OCI-LY3 (cell line): ENCODE measurements at regions not wholly inside any gene's neighbourhood (a gene's known extent, or its start where the extent isn't known, plus 50 kb on each side); places are given as distances from the start of the nearest gene placed in this dataset.

Experiments
- H2AFZ ChIP-seq: fragments of 200-600, 300-600 bp; shearing (Covaris generic); 2 replicates; pipeline ENCODE4 v1.6.0; 2014; ENCODE audit warnings: antibody characterized with exemption, low read depth, low read length
- H3K27ac ChIP-seq: fragments of 200-600, 300-600 bp; sonication (generic); 2 replicates; pipeline ENCODE4 v1.5.1; 2014; ENCODE audit warnings: mild to moderate bottlenecking, low read length, moderate library complexity, mixed read lengths
- H3K27me3 ChIP-seq: fragments of 200-600, 300-600 bp; sonication (generic); 2 replicates; pipeline ENCODE4 v1.6.1; 2014; ENCODE audit warnings: low read depth, low read length, mixed read lengths
- H3K36me3 ChIP-seq: fragments of 200-600, 300-600 bp; sonication (generic); replicated peaks from 2 replicates; pipeline ENCODE3; 2014; ENCODE audit warnings: low read depth, low read length, mixed read lengths
- H3K4me1 ChIP-seq: fragments of 300-600, 200-600 bp; sonication (generic); 2 replicates; pipeline ENCODE4 v1.6.1; 2014; ENCODE audit warnings: low read length, mixed read lengths
- H3K4me2 ChIP-seq: fragments of 200-600, 300-600 bp; sonication (generic); 2 replicates; pipeline ENCODE4 v1.6.1; 2014; ENCODE audit warnings: low read length, mixed read lengths
- H3K4me3 ChIP-seq: fragments of 300-600, 200-600 bp; sonication (generic); 2 replicates; pipeline ENCODE4 v1.5.1; 2014; ENCODE audit warnings: antibody characterized with exemption, mild to moderate bottlenecking, low read length, moderate library complexity
- H3K79me2 ChIP-seq: fragments of 300-600, 200-600 bp; shearing (Covaris generic); 2 replicates; pipeline ENCODE4 v1.6.1; 2014; ENCODE audit warnings: mild to moderate bottlenecking, low read length, mixed read lengths
- H3K9ac ChIP-seq: fragments of 300-600, 200-600 bp; shearing (Covaris generic); 2 replicates; pipeline ENCODE4 v1.6.0; 2014; ENCODE audit warnings: mild to moderate bottlenecking, low read length, moderate library complexity
- H3K9me3 ChIP-seq: fragments of 200-600, 300-600 bp; shearing (Covaris generic); 2 replicates; pipeline ENCODE4 v1.6.1; 2014; ENCODE audit warnings: low read length, mixed read lengths; ENCODE audit not compliant: insufficient read depth
- H4K20me1 ChIP-seq: fragments of 200-600, 300-600 bp; sonication (generic); 2 replicates; pipeline ENCODE4 v1.6.1; 2016; ENCODE audit warnings: low read length, mixed read lengths; ENCODE audit not compliant: insufficient read depth
- CTCF ChIP-seq: fragments of 200-600, 300-600 bp; sonication (generic); IDR thresholded peaks from 2 replicates; pipeline ENCODE4 v1.5.1; 2014; ENCODE audit warnings: antibody characterized with exemption, low read length, low read depth
- EZH2phosphoT487 ChIP-seq: fragments of 200-600 bp; shearing (Covaris generic); IDR thresholded peaks from 2 replicates; pipeline ENCODE4 v1.6.1; 2018; ENCODE audit warnings: antibody characterized with exemption, mixed run types, low read depth

GRCh38 chr6:150525300-150525699 is 74.4 kb upstream of the PLEKHG1 start:
- peaks cover 8% of the 10 kb centered on the region; the same call in 1 of the 2 replicates for H3K4me1 ChIP-seq
- no peak overlapping the region for H3K4me3 ChIP-seq
- H3K27me3 ChIP-seq: no peaks in the 10 kb centered on the region
- no peaks in the 10 kb centered on the region for H4K20me1 ChIP-seq
- H3K9me3 ChIP-seq: no peaks in the 10 kb centered on the region
- no peaks in the 10 kb centered on the region for H3K36me3 ChIP-seq
- TF ChIP-seq EZH2phosphoT487: no peak
- no peak for TF ChIP-seq CTCF
- no peak overlapping the region for H3K9ac ChIP-seq
- H2AFZ ChIP-seq: no peak overlapping the region
- H3K4me2 ChIP-seq: no peak overlapping the region
- H3K79me2 ChIP-seq: no peaks in the 10 kb centered on the region
- no peak overlapping the region for H3K27ac ChIP-seq

- H3K9me3 ChIP-seq: no peaks in the 10 kb centered on the region
- TF ChIP-seq EZH2phosphoT487 (no peak), CTCF (no peak)
- no peaks in the 10 kb centered on the region for H3K79me2 ChIP-seq
- H2AFZ ChIP-seq: no peak overlapping the region
- H3K27me3 ChIP-seq: no peaks in the 10 kb centered on the region
- H3K36me3 ChIP-seq: no peaks in the 10 kb centered on the region
- H3K27ac ChIP-seq: no peak overlapping the region
- H3K4me3 ChIP-seq: no peak overlapping the region
- no peaks in the 10 kb centered on the region for H4K20me1 ChIP-seq
- H3K9ac ChIP-seq: no peak overlapping the region
- H3K4me2 ChIP-seq: no peak overlapping the region
- peaks cover 8% of the 10 kb centered on the region; the same call in 1 of the 2 replicates for H3K4me1 ChIP-seq
Measured at GRCh38 chr6:150527100-150527499, 72.6 kb upstream of the PLEKHG1 start.

- no peaks in the 10 kb centered on the region for H3K27me3 ChIP-seq
- H3K36me3 ChIP-seq: no peaks in the 10 kb centered on the region
- no peaks in the 10 kb centered on the region for H4K20me1 ChIP-seq
- no peak for TF ChIP-seq CTCF
- TF ChIP-seq EZH2phosphoT487: no peak
- peaks cover 8% of the 10 kb centered on the region; the same call in 1 of the 2 replicates for H3K4me1 ChIP-seq
- peak overlapping the region; percentile 38 for H3K4me3 ChIP-seq
- peak overlapping the region; percentile 72 for H3K4me2 ChIP-seq
- H3K79me2 ChIP-seq: no peaks in the 10 kb centered on the region
- 0 out of 2 replicates have a peak overlapping the region, but pooled peaks have one; percentile 10 for H3K9ac ChIP-seq
- H3K27ac ChIP-seq: no peak overlapping the region
- 0 out of 2 replicates have a peak overlapping the region, but pooled peaks have one; percentile 65 for H2AFZ ChIP-seq
- H3K9me3 ChIP-seq: no peaks in the 10 kb centered on the region
Measured at GRCh38 chr6:150528648-150529285, 70.9 kb upstream of the PLEKHG1 start.

DNA sequence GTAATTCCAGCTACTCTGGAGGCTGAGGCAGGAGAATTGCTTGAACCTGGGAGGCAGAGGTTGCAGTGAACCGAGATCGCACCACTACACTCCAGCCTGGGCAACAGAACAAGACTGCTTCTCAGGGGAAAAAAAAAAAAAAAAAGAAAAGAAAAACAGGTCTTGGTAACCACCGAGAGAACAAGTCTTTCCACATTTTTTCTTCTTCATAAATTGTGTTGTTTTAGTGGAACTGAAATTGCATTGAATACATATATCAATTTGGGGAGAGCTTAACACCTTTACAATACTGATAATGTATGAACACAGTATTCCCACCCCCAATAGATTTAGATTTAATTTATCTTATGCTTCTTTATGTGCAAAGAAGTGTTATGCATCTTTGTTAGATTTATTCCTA is 70.0 kb upstream of the PLEKHG1 start:
- Histone ChIP-seq H3K27me3 (no peaks in the 10 kb centered on the region), H2AFZ (no peak overlapping the region), H3K9ac (no peak overlapping the region), H3K27ac (no peak overlapping the region), H4K20me1 (no peaks in the 10 kb centered on the region), H3K4me1 (peaks cover 8% of the 10 kb centered on the region; the same call in 1 of the 2 replicates), H3K4me2 (no peak overlapping the region), H3K4me3 (no peak overlapping the region), H3K36me3 (no peaks in the 10 kb centered on the region), H3K9me3 (no peaks in the 10 kb centered on the region), H3K79me2 (no peaks in the 10 kb centered on the region)
- no peak for TF ChIP-seq EZH2phosphoT487
- TF ChIP-seq CTCF: no peak
